Activated CD4-positive, alpha-beta T cell treated with anti-CD3 and anti-CD28 coated beads for 24 hours (primary cell): ENCODE measurements at regions not wholly inside any gene's neighbourhood (a gene's known extent, or its start where the extent isn't known, plus 50 kb on each side); places are given as distances from the start of the nearest gene placed in this dataset.

ENCODE experiments used
- DNase-seq, 2 donors: peaks; one replicate each; pipeline ENCODE4 v3.0.0-alpha.2; 2020; ENCODE audit warnings: low read depth in 2 of 2

DNA sequence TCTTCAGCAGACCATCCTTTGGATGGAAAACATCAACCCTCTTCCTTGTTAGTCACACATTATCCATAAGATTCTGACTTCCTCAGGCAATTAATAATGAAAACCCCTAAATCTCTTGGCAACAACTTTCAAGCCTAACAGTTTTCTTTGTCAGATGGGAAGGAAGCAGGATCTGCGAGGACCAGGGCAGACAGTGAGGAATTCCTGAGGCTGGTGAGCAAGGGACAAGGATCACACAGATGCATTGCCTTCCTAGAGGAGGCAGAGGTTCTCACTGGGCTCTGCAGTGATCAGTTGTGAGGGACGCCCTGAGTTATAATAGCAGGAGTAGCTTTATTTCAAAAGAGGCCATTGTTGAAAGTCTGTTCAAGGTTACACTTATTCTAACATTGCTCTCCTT lies 195.4 kb downstream of the SLIT2 start:
- no peak for DNase-seq

- no peak for DNase-seq
These were observed 200.3 kb downstream of the SLIT2 start for GRCh38 chr4:20451986-20452385.

- DNase-seq = no peak
These were observed 202.8 kb downstream of the SLIT2 start for GRCh38 chr4:20454515-20454914.

DNA sequence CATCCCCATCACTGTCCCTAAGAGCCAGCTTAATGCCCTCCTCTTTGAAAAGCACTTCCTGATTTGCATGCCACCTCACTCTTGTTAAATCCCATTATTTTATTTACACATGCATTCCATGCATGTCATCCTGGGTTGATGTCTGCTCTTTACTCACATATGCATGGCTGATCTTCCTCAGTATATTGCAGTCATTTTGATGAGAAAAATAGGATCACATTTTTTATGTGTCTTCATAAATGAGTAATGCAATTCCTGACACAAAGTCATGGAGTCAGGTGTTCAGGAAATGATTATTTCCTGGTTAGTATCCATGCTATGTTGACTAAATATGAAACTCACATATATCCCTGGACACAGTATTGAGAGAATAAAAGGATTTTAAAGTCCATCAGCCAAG lies 204.7 kb downstream of the SLIT2 start:
- no peak for DNase-seq

- no peak for DNase-seq
These were observed 210.9 kb downstream of the SLIT2 start for GRCh38 chr4:20462426-20463175.

GRCh38 chr4:20463176-20463430 lies 211.4 kb downstream of the SLIT2 start:
- DNase-seq = no peak

DNA sequence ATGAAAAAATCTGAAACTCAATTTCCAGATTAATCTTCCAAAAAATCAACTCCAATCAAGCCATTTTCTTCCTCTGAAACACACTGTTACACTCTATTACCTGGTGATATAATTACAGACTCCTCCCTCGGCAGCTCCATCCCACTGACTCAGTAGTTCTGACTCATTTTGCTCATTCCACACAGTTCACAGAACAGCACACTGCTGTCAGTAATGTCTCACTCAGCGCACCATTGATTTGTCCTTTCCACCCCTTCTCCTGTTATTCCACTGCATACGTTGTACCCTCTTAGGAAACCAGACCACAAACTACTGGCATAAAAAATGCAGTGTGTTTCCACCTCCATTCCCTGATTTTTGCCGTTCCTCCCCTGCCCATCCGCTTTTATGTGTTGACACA lies 212.7 kb downstream of the SLIT2 start:
- no peak for DNase-seq

DNA sequence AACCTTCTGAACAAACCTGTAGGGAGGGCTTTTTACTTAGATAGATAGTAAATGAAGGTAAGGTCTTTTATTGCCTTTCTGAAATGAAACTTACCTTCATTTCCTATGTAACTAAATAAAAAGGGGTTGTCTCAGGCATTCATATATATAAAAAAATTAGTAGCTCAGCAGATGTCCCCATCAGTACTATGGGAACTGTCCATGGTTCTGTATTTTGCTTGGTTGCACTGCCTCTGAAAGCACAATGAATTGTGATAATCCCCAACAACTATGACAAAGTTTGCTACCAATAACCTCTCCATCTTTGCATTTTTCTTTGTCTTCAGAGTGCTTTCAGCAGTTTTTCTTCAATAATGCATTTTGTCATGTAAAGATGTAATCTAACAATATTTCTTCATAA lies 222.4 kb downstream of the SLIT2 start:
- DNase-seq = no peak

DNA sequence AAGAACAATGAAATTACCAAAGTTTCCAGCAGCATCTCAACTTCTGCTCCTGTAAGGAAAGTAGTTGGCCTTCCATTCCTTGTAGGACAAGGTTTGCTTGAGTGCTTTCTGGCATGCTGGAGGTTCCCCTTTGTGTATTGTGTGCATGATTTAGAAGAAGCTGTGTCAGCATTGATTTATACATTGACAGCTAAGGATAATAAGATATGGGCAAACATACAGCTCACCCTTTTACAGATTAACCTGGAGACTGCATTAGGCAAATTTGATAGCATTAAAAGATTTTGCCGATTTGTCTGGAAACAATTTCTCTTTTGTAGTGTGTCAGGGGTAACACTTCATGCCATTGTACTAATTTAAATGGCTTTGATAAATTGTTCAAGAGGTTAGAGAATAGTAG lies 221.8 kb upstream of the PACRGL start:
- DNase-seq = no peak

GRCh38 chr4:20480165-20480947 lies 219.9 kb upstream of the PACRGL start:
- DNase-seq = no peak

GRCh38 chr4:20483416-20483815 lies 216.8 kb upstream of the PACRGL start:
- no peak for DNase-seq

DNA sequence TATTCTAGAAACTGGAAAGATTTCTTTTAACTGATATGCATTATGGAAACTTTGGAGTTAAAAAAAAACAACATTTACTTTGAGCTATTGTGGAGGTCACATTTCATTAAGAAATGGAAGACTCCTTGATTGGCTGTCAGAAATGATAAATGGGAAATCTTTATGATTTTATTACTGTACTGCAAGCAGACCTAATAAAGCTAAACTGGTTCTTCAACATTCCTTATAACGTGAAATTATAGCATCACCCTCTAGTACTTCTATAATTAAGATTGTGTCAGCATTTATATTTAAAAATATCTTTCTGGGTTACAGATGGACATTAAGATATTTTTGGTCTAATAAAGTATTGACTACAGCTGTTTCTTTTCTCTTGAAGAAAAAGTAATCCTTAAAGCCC lies 213.8 kb upstream of the PACRGL start:
- DNase-seq = no peak

GRCh38 chr4:20487446-20487845 lies 212.8 kb upstream of the PACRGL start:
- DNase-seq = no peak

DNA sequence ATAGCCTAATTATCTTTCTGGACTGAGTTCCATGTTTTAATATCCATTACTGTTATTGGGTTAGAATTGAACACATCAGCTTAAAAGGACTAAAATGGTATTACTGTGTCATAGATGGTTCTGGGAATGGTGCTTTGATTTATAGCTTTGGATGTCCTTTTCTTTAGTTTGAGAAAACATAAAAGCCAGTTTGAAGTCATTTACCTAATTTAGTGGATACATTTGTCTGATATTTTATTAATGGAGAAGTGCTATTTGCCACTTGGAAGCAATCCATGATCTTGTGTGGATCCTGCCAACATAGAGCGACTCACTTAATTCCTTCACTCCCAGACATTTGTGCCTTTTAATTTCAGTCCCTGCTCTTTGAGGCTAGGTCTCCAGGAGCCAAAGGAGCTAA lies 212.4 kb upstream of the PACRGL start:
- DNase-seq = no peak

GRCh38 chr4:20490734-20491133 lies 209.5 kb upstream of the PACRGL start:
- DNase-seq = no peak

GRCh38 chr4:20493761-20494353 lies 206.4 kb upstream of the PACRGL start:
- no peak for DNase-seq

- no peak for DNase-seq
These were observed 204.2 kb upstream of the PACRGL start for GRCh38 chr4:20496068-20496467.

DNA sequence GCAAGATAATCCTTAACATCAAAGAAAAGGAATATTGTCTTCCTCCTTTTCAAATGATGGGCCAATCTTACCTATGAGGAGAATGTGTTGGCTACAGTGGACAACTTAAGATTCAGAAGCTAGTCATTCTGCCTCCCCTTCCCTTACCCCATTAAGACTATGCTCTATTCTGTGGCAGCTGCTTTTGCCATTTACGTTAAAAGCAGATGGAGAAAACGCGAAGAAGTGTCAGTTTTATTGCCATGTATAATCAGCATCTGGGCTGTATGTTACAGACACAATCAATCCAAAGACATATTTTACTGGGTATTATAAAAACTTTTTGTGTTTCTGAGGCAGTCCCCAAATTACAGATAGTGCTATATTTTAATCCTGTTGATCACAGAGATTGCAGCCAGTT lies 196.1 kb upstream of the PACRGL start:
- DNase-seq = no peak

- DNase-seq = no peak
These were observed 194.3 kb upstream of the PACRGL start for GRCh38 chr4:20505927-20506326.

DNA sequence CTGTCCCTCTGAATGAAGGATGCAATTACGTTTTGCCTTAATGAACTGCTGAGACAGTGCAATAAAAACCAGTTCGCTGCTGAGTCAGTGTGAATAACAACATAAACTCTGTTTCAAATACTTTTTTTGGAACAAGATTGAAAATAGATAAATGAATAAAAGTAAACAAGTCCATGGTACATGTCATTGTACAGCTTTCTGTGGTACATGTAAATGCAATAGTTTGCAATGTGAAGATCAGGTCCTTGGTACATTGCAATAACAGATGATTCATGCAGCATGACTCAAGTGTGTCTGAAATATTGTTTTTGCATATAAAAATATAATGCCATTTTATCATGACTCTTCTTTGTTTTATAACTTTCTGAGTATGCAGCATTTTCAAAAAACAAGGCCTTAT lies 193.4 kb upstream of the PACRGL start:
- no peak for DNase-seq

GRCh38 chr4:20509315-20509714 lies 190.9 kb upstream of the PACRGL start:
- DNase-seq = no peak

GRCh38 chr4:20512033-20512792 lies 188.0 kb upstream of the PACRGL start:
- no peak for DNase-seq

DNA sequence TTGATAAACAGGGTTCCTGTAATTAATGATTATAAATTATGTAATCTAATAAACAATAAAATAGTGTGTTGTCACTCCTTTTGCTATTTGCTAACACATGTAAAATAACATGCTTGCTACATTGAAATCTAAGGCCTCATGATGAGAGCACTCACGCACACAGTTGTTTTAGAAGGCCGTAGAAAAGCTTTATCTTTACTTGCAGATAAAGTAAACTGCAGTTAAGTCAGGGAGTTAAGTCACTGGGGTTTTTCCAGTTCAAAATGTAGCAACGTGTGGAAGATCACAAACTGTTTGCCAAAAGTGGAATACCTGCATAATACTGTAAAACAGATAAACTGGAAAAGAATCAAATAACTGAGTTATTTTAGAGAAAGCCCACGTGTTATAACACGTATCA lies 187.3 kb upstream of the PACRGL start:
- no peak for DNase-seq
